HG03521 (cell line): ENCODE measurements at regions not wholly inside any gene's neighbourhood (a gene's known extent, or its start where the extent isn't known, plus 50 kb on each side); places are given as distances from the start of the nearest gene placed in this dataset.

Experiments used
- ATAC-seq: cut with Tn5 transposase; IDR thresholded peaks from one replicate; pipeline ENCODE4 v1.9.1; 2021; ENCODE audit warnings: mild to moderate bottlenecking, moderate library complexity; ENCODE audit not compliant: unreplicated experiment

DNA sequence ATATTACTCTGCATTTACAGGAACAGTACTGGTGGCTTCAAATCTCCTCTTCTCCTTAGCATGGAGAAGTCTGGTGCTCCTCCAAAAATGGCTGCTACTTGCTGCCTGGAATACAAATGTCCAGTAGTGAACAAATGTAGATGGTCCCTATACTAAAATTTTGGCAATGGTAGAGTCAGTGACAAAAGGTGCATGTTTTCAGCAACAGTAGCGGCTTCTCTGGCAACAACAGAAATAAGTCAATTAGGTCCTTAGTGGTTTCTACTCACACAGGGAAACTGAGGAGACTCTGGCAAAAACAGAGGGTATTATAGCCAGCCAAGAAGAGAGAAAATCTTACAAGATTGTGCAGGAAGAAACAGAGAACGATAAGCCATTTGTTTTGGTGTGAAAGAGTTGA lies 1368.4 kb upstream of the ADGRL3 start:
- no peak for ATAC-seq

DNA sequence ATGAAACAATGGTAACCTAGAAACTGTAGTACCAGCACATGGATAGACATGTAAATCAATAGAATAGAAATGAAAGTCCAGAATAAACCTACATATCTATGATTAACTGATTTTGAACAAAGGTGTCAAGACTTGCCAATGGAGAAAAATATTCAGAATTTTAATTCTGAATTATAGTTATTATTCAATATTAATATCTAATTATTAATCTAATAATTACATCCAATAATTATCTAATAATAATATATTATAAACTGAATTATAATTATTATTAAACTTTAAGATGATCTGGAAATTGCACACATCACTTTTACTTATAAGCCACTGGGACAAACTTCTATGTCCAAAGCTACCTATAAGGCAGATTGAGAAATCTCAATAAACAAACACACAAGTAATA lies 1365.2 kb upstream of the ADGRL3 start:
- ATAC-seq: no peak

DNA sequence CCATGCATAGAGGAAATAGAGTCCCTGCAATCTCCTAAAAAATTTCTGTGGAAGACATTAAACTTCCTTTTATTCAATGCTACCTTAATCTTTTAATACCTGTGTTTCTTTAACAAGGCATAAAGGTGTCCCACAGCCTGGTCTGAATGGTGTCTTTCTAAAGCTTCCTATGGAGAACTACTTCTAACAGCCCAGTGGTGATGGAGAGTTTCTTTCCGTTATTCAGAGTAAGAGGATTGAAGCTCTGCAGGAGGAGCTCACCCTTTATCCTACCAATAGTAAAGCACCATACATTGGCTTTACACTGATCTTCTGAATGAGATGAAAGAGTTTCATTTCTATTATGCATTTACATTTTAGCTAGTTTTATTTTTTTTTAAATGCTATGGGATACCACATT lies 1362.4 kb upstream of the ADGRL3 start:
- no peak for ATAC-seq

DNA sequence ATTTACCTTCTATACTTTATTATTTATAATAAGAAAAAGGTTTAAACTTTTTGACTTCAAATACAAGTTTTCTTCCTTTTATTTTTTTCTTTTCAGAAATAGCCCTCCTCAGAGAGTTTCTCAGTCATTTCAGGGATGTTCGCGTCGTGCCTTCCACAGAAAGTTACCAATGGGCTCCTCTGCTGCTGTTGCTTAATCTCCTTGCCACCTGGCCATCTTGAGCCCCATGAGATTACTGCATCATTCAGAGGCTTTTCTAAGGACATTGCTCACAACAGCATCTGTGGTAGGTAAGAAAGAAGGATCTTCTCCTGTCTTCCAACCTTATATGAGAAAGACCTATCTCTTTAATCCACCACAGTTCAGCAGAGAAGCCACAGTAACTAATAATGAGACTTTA lies 1361.9 kb upstream of the ADGRL3 start:
- no peak for ATAC-seq

DNA sequence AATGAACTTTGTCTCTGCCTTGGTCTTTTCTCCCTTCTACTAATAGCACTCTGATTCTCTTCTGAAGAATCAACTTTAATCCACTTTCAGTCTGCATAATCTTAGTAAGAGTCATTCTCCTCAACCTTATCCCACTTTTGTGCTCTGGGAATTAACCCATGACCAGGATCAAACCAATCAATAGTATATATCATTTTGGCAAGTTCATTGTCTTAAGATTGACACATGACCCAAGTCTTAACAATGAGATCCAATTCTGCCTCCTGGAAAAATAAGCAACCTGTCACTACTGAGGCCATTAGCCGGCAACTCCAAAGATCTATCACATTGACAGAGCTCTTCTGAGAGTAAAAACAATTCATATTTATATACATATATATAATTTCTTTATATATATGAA lies 1358.4 kb upstream of the ADGRL3 start:
- no peak for ATAC-seq

DNA sequence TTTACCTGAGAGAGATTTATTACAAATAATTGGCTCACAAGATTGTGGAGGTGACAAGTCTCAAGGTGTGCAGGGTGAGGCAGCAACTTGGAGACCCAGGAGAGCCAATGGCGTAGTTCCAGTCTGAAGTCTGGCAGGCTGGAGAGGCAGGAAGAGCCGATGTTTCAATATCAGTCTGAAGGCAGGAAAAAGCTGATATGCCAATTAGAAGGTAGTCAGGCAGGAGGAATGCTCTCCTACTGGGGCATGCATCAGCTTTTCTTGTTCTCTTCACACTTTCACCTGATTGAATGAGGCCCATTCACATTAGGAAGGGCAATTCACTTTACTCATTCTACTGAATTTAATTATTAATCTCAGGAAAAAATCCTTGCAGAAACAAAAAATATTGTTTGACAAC lies 1351.7 kb upstream of the ADGRL3 start:
- ATAC-seq: no peak

DNA sequence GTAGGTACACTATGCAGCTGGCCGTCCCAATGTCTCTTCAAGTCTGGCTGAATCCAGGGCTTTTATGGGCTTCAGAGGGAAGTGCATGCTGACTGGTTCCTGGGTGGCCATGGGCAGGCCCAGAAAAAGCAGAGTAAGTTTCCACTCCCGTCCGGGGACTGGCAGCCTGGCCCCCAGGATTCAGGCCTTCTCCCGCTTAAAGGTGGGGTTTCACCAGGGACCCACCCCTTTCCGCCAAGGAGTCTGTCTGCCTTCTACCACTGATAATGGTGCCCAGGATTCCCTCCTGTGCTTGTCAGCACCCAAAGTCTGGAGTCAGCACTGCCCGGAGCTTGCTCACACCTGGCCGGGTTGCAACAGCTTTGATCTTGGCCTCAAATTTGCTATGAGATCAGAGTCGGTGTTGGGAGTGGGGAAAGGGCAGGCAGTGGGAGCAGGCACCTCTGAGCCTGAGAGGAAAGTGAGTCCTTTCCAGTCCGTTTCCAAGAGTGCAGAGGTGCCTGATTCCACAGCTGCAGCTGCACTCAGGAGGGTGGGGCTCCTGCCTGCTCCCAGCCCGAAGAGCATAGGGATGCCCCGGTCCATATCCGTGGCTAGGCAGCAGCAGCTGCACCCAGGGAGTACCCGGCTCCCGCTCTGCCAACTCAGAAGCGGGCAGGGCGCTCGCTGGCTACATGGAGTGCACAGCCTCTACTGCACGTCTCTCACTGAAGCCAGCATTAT lies 1344.3 kb upstream of the ADGRL3 start:
- ATAC-seq: no peak

DNA sequence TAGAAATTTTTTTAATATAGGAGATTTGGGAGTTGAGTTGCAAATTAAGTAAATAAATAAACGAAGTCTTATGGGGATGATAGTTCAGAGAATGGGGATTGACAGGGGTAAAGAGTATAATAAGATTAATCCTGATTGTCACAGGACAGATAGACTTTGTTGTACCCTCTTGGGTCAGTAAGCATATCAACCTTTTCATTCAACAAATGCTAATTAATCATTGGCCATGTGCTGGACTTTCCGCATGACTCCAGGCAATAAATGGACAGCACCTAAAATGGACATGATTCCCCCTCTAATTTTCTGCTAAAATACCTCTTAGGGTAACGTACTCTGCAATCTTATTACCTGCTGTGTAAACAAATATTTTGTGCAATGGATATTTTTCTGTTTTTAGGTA lies 1331.1 kb upstream of the ADGRL3 start:
- no peak for ATAC-seq

DNA sequence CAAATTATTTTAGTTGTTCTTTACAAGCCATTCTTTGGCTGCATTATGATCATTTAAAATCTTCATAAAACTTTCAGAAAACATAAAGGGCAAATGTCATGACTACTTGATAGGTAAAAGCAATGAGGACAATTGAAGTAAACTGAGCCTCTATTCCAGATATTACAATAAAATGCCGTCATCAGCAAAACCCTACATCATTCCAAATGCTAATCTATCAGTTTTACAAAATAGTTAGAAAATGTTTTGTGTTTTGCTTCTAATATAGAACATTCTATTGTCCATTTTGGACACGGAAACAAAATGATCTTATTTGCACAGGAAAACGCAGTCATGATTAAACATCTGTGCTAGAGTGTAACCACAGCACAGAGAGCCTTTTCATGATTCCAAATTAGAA lies 1330.6 kb upstream of the ADGRL3 start:
- no peak for ATAC-seq

DNA sequence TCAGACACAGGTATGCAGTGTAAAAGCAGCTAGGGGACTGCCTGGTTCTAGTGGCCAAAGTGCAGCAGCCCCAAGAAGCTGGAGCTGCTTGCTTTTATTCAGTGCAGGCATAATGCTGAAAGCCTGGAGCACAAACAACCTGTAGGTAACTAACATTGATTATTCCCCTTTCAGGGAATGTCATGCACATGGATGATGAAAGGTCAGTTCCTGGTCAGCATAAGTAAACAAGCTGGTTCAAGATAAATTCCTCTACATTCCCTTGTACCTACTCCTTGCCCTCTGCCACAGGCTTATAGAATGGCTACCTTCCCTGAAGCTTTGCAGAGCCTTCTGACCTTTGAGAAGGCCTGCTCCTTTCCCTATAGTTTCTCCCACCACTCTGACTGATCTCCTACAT lies 1318.5 kb upstream of the ADGRL3 start:
- no peak for ATAC-seq

DNA sequence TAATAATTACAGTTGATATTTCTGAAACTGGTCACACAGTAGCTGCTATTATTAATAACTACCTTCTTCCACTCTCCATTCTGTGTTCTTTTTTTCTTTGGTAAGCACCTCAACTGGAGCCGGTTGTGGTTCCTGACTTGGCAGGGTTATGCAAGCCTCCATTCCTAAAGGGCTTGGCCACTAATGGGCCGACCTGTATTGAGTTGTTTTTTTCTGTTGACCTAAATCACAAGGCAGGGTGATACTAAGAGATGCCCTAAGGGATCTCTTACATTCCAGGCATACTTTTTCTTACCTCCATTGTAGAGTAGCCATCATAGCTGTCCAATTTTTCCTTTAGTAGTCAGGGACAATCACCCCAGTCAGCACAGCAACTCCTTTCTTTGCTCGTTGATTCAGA lies 1295.8 kb upstream of the ADGRL3 start:
- ATAC-seq: no peak

DNA sequence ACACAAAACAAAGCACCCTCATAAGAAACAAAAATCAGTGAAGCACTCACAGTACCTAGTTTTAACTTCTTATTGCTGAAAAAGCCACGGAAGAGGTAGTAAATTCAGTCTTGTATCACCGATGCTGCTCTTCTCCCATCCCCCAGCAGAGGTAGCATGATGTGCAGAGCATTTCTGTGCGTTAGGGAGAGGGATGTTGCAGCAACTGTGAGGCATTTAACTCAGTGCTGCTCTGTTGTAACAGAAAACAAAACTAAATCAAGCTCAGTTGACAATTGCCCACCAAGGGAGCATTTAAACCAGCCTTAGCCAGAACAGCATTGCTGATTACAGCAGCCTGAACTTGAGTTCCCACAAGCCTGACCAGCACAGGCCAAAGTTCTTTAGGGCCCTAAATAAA lies 1279.7 kb upstream of the ADGRL3 start:
- no peak for ATAC-seq

DNA sequence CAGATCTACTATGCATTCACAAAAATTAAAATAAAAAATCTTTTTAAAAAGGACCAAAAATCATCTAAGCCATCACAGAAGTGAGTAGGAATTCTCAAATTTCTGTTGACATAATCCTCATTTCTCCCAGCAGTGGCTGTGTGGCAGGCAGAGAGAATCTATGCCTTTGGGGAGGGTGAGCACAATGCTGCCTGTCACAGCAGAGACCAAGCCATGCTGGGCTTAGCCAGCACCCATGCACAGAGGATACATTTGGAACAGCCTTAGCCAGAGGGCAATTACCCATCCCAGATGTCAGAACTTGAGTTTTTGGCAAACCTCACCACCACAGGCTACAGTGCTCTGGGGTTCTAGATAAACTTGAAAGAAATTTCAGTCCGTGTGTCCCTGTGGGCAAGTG lies 1274.8 kb upstream of the ADGRL3 start:
- no peak for ATAC-seq

DNA sequence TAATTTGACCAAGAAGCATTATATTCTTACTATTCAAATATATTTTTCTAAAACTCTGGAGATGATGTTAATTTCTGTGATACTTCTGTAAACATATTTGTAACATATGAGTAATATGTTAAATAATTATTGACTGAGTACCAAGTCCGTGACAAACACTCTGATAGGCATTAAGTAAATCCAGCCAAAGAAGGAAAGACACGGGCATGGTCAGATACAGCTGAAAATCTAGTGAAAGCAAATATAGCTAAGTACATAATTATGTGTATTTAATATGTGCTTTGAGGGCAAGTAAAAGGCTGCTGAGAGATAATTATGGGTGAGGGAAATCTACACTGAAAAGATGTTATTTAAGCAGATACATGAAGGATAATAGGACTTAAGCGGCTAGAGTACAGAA lies 1263.6 kb upstream of the ADGRL3 start:
- no peak for ATAC-seq

DNA sequence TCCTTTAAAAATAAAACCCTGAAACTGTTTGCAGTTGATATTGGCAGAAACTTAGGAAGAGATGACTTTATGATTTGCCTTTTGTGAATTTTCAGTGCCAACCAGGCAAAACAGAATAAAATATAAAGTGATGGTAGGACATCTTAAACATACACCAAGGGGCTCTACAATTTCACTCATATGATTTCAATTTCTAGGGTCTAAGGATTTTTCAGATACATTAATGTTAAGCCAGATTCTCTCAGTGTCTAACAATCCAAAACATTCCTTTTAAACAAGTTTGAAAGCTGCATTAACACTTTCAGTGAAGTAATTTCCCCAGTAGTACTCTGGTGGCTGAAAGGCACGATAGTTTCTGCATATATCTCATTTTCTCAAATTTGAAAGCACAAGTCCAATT lies 1262.0 kb upstream of the ADGRL3 start:
- no peak for ATAC-seq

DNA sequence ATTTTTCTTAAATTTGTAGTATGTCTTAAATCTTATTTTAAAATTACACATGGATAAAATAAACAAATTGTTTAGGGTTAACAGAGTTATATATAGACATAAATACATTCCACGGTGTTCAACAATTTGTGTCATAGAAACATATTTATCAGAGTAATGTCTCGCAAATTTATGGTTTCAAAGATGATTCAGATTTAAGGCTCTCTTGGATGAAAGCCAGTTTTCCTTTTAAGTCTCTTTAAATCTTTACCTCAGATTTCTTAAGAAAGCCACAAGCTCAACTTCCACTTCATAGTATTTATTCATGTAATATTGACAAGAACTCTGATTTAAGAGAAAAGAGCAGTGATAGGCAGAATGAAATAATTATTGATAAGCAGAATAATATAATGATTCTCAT lies 1254.8 kb upstream of the ADGRL3 start:
- ATAC-seq: no peak

DNA sequence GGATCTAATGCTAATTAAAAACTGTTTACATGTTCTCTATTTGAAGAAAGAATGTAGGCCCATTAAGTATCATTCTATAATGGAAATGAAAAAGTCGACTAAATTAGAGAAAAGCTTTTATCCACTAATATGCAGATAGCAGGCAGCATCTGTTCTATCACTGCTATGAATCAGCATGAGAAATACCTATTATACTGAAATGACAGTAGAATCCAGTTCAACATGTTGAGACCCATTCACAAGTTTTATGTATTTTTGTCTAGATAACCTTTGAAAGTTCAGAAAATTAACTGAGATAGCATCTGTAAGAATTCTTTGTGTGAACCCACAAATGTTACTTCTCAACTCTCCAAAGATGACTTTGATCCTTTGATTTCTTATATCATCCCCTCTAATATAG lies 1254.4 kb upstream of the ADGRL3 start:
- ATAC-seq: no peak

DNA sequence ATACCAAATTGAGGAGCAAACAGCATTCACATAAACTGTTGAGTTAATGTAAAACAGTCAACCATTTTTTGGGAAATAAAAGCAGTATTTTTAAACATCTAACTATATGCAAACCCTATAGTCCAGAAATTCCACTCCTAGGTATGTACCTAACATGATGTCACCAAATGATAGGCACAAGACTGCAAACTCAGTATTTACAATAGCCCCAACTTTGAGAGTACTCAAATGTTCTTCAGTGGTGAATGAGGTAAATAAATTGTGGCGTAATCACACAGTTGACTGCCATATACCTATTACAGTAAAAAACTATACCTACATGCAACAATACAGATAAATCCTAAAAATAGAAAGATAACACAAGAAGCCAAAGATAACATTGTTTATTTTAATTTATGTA lies 1243.8 kb upstream of the ADGRL3 start:
- ATAC-seq: no peak

DNA sequence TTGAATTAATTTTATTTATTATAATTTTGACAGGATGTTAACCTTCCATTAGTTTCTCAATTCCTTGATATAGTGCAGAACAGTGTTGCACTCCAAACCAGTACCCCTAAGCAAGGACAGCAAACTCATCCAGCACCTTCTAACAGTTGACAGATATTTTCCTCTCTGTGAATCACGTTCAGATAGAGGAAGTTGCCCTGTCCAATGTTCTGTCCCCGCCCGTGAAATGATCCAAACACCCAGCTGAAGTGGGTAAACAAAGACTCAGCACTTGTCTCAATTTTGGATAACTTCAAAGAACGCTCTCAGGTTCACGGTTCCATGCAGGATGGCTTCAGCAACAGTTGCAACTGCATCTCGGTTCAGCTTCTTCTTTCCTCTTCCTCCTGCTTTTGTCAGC lies 1240.0 kb upstream of the ADGRL3 start:
- no peak for ATAC-seq

DNA sequence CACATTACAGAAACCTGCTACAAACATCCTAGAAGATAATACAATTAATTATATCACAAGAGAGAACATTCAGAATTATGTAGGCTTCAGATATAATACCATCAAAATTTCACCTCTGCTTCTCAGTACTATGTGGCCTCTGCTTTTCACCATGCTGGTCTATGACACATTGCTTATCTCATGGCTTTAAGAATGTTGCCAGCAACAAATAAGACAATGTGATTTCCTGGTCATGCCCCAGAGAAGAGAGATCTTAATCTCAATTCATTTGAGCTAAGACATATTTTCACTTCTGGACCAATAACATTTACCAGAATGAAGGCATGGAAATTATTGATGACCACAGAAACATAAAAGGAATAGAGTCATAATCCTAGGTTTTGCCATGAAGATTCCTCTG lies 1233.4 kb upstream of the ADGRL3 start:
- ATAC-seq: no peak

DNA sequence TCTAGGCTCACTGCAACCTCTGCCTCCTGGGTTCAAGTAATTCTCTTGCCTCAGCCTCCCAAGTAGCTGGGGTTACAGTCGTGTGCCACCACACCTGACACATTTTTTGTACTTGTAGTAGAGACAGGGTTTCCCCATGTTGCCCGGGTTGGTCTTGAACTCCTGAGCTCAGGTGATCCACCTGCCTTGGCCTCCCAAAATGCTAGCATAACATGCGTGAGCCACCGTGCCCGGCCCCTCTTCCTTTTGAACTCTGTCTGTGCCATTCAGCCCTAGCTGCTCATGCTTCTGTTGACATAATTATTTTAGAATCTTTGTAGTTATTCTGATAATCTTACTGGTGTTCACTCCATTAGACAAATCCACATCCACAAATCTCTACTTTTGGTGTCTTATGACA lies 1231.3 kb upstream of the ADGRL3 start:
- ATAC-seq: no peak

DNA sequence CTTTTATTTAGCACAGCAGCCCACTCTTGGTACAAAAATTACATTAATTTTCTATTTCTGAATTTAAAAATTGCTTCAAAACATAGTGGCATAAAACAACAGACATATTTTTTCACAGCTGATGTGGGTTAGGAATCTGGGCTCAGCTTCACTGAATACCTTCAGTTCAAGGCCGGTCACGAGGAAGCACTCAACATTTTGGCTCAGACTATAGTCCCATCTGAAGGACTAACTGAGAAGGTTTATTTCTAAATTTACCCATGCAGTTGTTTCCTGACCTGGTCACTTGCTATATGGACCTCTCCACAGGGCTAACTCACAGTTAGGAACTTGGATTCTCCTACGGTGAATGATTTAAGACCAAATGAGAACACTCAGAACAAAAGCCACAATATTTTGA lies 1230.2 kb upstream of the ADGRL3 start:
- ATAC-seq: no peak

DNA sequence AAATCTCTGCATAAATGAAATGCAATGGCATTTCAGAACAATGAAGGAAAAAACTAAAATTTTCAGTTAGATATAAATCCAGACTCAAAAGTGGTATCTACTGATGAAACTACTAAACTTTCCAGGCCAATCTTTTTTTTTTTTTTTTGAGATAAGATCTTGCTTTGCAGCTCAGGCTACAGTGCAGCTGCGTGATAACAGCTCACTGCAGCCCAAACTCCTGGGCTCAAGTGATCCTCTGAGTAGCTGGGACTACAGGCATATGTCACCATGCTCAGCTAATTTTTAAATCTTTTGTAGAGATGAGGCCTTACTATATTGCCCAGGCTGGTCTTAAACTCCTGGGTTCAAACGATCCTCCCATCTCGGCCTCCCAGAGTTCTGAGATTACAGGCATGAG lies 1228.2 kb upstream of the ADGRL3 start:
- ATAC-seq: no peak

DNA sequence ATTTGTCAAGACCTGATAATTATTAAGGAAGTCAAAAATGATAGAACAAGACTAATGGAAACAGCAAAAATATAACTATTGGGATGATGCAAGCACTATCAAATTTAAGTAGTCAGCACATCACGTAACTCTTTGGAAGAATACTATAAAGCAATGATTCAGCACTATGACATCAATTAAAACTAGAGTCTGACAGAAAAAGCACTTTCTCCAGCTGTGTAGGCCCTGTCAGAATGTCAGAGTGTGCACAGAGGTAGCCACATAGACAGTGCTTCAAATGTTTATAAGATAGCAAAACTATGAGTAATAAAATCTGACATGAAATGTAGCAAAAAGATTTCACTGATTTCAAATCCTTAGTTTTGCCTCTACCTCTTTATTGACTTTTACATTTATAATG lies 1226.6 kb upstream of the ADGRL3 start:
- no peak for ATAC-seq
